GM06990 (cell line): ENCODE measurements at regions not wholly inside any gene's neighbourhood (a gene's known extent, or its start where the extent isn't known, plus 50 kb on each side); places are given as distances from the start of the nearest gene placed in this dataset.

Experiments used
- DNase-seq: peaks from one replicate; pipeline ENCODE4 v3.0.0-alpha.2; 2011; ENCODE audit not compliant: insufficient read length; ENCODE audit errors: extremely low read depth
- H3K27me3 ChIP-seq: replicated peaks from 2 replicates; pipeline ENCODE4 v1.6.0; 2011; ENCODE audit warnings: low read length; ENCODE audit not compliant: control insufficient read depth, insufficient read depth
- H3K36me3 ChIP-seq: 2 replicates; pipeline ENCODE4 v1.5.1; 2011; ENCODE audit warnings: low read length; ENCODE audit not compliant: control insufficient read depth, insufficient read depth
- H3K4me3 ChIP-seq: replicated peaks from 2 replicates; pipeline ENCODE4 v1.5.1; 2011; ENCODE audit warnings: low read depth, mild to moderate bottlenecking, control low read depth, low read length
- TF ChIP-seq, protein P1 (sequence below): IDR thresholded peaks from 2 replicates; pipeline ENCODE4 v1.5.1; 2011; ENCODE audit warnings: low read length, control low read depth, mild to moderate bottlenecking, inconsistent platforms; ENCODE audit not compliant: insufficient read depth, poor library complexity, severe bottlenecking

DNA sequence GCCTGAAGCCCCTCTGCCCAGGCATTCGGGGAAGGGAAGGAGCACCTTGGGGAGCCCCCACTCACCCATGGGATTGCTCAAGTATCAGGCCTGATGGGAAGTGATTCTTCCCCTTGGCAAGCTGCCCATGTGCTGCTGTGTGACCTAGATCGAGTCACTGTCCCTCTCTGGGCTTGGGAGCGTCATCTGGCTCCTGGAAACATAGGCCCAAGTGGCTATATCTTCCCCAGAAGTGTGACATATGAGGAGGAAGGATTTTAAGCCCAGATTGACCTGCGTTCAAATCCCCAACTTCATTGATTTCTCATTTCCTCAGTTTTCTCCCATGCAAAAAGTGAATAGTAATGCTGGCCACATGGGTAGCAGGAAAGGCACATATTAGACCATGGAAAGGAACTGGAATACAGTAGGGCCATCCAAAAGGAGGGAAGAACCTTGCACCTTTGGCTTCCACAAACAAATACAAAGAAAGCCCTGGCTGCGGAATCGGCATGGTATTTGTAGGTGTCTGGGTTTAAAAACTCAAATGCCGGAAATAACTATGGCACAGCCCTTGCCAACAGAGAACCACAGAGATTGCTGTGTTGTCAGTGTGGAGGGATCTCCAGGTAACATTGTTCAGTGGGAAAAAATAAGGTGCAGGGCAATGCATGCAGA lies 169.5 kb upstream of the ZMIZ1 start:
- Histone ChIP-seq H3K4me3 (no peak overlapping the region), H3K36me3 (no peaks in the 10 kb centered on the region), H3K27me3 (no peaks in the 10 kb centered on the region; the same call in none of the 2 replicates)
- no peak for DNase-seq
- TF ChIP-seq, protein P1, sequence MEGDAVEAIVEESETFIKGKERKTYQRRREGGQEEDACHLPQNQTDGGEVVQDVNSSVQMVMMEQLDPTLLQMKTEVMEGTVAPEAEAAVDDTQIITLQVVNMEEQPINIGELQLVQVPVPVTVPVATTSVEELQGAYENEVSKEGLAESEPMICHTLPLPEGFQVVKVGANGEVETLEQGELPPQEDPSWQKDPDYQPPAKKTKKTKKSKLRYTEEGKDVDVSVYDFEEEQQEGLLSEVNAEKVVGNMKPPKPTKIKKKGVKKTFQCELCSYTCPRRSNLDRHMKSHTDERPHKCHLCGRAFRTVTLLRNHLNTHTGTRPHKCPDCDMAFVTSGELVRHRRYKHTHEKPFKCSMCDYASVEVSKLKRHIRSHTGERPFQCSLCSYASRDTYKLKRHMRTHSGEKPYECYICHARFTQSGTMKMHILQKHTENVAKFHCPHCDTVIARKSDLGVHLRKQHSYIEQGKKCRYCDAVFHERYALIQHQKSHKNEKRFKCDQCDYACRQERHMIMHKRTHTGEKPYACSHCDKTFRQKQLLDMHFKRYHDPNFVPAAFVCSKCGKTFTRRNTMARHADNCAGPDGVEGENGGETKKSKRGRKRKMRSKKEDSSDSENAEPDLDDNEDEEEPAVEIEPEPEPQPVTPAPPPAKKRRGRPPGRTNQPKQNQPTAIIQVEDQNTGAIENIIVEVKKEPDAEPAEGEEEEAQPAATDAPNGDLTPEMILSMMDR = no peak

DNA sequence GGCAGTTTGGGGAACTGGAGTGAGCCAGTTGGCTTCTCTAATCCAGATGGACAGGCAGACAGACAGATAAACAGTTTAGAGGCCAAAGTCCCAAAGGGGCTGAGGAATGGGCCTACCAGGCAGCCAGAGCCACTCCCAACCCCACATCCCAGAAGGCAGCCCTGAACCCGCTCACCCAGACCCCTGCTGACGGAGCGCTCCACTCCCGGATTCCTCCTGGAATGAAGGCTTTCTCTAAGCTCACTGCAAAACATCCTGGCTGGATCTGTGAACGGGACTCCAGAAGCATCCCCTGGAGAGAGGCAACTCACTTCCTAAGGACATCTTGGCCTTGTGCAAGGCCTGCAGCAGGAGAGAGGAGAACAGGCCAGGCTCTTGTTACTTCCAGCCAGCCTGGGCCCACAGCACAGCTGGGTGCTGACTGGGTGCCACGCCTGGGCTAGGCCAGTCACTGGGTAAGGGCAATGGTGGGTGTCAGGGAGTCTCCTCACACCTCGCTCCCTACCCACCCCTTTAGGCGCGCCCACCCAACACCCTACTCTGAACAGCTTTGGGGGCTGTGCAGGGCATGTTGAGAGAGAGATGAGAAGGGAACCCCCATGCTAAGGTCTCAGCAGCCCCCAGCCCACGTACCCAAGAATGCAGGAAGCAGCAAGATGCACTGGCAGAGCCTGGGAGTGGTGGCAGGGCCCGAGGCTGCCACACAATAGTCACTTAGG lies 168.6 kb upstream of the ZMIZ1 start:
- H3K4me3 ChIP-seq = no peak overlapping the region
- TF ChIP-seq, protein P1 = no peak
- H3K36me3 ChIP-seq = no peaks in the 10 kb centered on the region
- no peak for DNase-seq
- no peaks in the 10 kb centered on the region; the same call in 1 of the 2 replicates for H3K27me3 ChIP-seq

DNA sequence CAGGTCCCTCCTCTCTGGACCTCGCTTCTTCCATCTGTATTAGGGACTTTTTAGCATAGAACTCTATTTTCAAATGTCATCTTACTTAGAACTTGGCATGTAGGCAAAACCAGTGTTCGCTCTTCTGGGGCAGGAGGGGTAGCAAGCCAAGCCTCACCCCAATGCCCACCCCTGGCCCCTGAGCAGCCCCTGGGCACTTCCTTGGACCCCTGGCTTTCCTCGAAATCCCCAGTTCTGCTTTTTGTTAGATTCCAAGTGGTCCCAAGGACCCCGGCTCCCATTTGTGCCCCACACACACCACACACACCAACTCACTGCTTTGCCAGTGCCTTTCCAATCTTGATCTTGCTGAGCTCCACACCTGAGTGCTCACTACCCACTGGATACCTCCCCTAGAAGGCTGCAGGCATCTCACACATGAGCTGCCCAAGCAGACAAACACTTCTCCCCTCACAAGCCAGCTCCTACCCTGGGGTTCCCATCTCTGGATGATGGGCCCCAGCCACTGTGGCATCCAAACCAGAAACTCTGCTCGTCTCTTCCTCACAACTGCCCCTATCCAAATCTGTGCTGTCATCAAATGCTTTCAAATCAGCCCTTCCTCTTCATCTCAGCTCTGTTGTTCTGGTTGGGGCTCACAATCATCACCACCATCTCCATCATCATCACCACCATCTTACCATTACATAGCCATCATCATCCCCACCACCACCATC lies 167.9 kb upstream of the ZMIZ1 start:
- TF ChIP-seq, protein P1 = no peak
- DNase-seq = no peak
- Histone ChIP-seq H3K36me3 (no peaks in the 10 kb centered on the region), H3K27me3 (no peaks in the 10 kb centered on the region; the same call in 1 of the 2 replicates), H3K4me3 (no peak overlapping the region)

DNA sequence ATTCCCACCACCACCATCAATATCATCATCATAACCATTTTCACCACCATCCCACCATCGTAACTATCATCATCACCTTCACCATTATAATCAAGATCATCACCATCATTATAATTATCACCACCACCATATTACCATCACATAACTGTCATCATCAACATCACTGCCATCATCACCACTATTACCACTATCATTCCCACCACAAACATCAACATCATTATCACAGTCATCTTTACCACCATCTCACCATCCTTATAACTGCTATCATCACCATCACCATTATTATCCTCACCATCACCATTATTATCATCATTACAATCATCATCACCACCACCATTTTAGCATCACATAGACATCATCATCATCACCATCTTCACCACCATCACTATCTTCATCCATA lies 167.1 kb upstream of the ZMIZ1 start:
- TF ChIP-seq, protein P1 = no peak
- no peak for DNase-seq
- Histone ChIP-seq H3K27me3 (no peaks in the 10 kb centered on the region; the same call in 1 of the 2 replicates), H3K36me3 (no peaks in the 10 kb centered on the region), H3K4me3 (no peak overlapping the region)

DNA sequence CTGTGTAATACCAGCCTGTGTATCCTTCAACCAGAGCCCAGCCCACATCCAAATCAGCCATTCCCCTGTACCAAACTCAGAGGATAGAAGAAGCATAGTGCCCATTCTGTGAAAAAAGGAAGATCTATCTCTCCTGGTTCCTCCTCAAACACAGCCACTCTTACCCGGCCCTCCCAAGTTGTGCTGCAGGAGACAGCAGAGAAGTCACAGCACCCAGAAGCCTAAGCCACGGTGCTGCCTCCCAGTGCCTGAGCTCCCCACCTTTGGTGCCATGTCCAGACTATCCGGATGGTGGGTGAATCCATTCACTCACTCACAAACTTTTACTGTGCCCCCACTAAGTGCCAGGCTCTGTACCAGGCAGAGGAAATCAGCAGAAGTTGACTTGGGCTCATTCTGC lies 166.0 kb upstream of the ZMIZ1 start:
- DNase-seq = no peak
- TF ChIP-seq, protein P1 = no peak
- no peak overlapping the region for H3K4me3 ChIP-seq
- H3K27me3 ChIP-seq = no peaks in the 10 kb centered on the region; the same call in 1 of the 2 replicates
- no peaks in the 10 kb centered on the region for H3K36me3 ChIP-seq
